Head of caudate nucleus (tissue), 42 donors: ENCODE measurements at regions not wholly inside any gene's neighbourhood (a gene's known extent, or its start where the extent isn't known, plus 50 kb on each side); places are given as distances from the start of the nearest gene placed in this dataset.
"Not testable (repeated sequence)": the region's sequence is repeated elsewhere in the genome, so short reads cannot be mapped to it uniquely, and the experiment has no call there.

Source experiments
- DNase-seq, 42 donors: peaks; one replicate each; pipeline versions ENCODE4 v3.0.0 to v3.0.0-alpha.2; 2020 to 2021; ENCODE audit warnings: mixed read lengths in 7 of 42
- intact Hi-C: fragments of 100-400 bp; cut with DNase I; formaldehyde crosslinking; loops from one replicate; pipeline ENCODE4 v1.15.0; 2022

- intact Hi-C loops: no loop called here
- peak in 1 of 42 donors; percentile 17 for DNase-seq
These were observed 110.8 kb upstream of the RUNX1 start for GRCh38 chr21:35159881-35160280.

- intact Hi-C loops, DNase-seq: not testable (repeated sequence)
These were observed 108.3 kb upstream of the RUNX1 start for GRCh38 chr21:35157374-35157773.

- intact Hi-C loops: no loop called here
- no peak for DNase-seq
These were observed 107.5 kb upstream of the RUNX1 start for GRCh38 chr21:35156293-35157278.

- intact Hi-C loops: no loop called here
- no peak for DNase-seq
These were observed 105.7 kb upstream of the RUNX1 start for GRCh38 chr21:35154788-35155187.

- DNase-seq: no peak
- intact Hi-C loops: no loop called here
These were observed 104.6 kb upstream of the RUNX1 start for GRCh38 chr21:35153671-35154070.

GRCh38 chr21:35150562-35151226 is 101.6 kb upstream of the RUNX1 start:
- DNase-seq: no peak
- intact Hi-C loops: no loop called here

GRCh38 chr21:35149698-35150097 is 100.6 kb upstream of the RUNX1 start:
- intact Hi-C loops: no loop called here
- DNase-seq: no peak

- DNase-seq: no peak
- intact Hi-C loops: no loop called here
These were observed 98.3 kb upstream of the RUNX1 start for GRCh38 chr21:35147439-35147838.

- intact Hi-C loops: no loop called here
- peak in 25 of 42 donors; percentile 3 to 52 (median 16) for DNase-seq
These were observed 96.6 kb upstream of the RUNX1 start for GRCh38 chr21:35145626-35146233.

GRCh38 chr21:35144978-35145377 is 95.9 kb upstream of the RUNX1 start:
- DNase-seq: no peak
- intact Hi-C loops: no loop called here

GRCh38 chr21:35142036-35142815 is 93.1 kb upstream of the RUNX1 start:
- intact Hi-C loops: no loop called here

GRCh38 chr21:35139382-35139715 is 90.2 kb upstream of the RUNX1 start:
- no peak for DNase-seq
- intact Hi-C loops: no loop called here

More at GRCh38 chr21:35142036-35142815, 93.1 kb upstream of the RUNX1 start:
- DNase-seq: no peak

GRCh38 chr21:35138665-35139381 is 89.7 kb upstream of the RUNX1 start:
- intact Hi-C loops: no loop called here
- DNase-seq: no peak

GRCh38 chr21:35136586-35137219 is 87.6 kb upstream of the RUNX1 start:
- intact Hi-C loops: no loop called here
- DNase-seq: no peak

GRCh38 chr21:35136106-35136505 is 87.0 kb upstream of the RUNX1 start:
- intact Hi-C loops: no loop called here
- DNase-seq: no peak

- DNase-seq: no peak
- intact Hi-C loops: no loop called here
These were observed 86.4 kb upstream of the RUNX1 start for GRCh38 chr21:35135481-35135880.

- intact Hi-C loops: no loop called here
- DNase-seq: no peak
These were observed 85.2 kb upstream of the RUNX1 start for GRCh38 chr21:35134309-35134708.

- DNase-seq: no peak
These were observed 79.4 kb upstream of the RUNX1 start for GRCh38 chr21:35128536-35128935.

More at GRCh38 chr21:35128536-35128935, 79.4 kb upstream of the RUNX1 start:
- intact Hi-C loops: no loop called here
